ENCODE measurements at regions not wholly inside any gene's neighbourhood (a gene's known extent, or its start where the extent isn't known, plus 50 kb on each side); places are given as distances from the start of the nearest gene placed in this dataset.

- TF ChIP-seq, protein P1, sequence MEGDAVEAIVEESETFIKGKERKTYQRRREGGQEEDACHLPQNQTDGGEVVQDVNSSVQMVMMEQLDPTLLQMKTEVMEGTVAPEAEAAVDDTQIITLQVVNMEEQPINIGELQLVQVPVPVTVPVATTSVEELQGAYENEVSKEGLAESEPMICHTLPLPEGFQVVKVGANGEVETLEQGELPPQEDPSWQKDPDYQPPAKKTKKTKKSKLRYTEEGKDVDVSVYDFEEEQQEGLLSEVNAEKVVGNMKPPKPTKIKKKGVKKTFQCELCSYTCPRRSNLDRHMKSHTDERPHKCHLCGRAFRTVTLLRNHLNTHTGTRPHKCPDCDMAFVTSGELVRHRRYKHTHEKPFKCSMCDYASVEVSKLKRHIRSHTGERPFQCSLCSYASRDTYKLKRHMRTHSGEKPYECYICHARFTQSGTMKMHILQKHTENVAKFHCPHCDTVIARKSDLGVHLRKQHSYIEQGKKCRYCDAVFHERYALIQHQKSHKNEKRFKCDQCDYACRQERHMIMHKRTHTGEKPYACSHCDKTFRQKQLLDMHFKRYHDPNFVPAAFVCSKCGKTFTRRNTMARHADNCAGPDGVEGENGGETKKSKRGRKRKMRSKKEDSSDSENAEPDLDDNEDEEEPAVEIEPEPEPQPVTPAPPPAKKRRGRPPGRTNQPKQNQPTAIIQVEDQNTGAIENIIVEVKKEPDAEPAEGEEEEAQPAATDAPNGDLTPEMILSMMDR (IDR thresholded peaks at IDR 0.05), result no peak
- TF ChIP-seq POLR2AphosphoS5 (IDR thresholded peaks at IDR 0.05) (no peak), POLR2A (IDR thresholded peaks at IDR 0.05; ENCODE audit: low read depth) (no peak), EP300 (IDR thresholded peaks at IDR 0.05) (no peak)
These were observed 2144.2 kb upstream of the AGA start for GRCh38 chr4:179586460-179586859.

Data from esophagus muscularis mucosa (tissue), 4 donors.